HFF-Myc (cell line): ENCODE measurements at regions not wholly inside any gene's neighbourhood (a gene's known extent, or its start where the extent isn't known, plus 50 kb on each side); places are given as distances from the start of the nearest gene placed in this dataset.

Source experiments
- DNase-seq: peaks from one replicate; pipeline ENCODE4 v3.0.0-alpha.2; 2011; ENCODE audit warnings: low read depth; ENCODE audit errors: extremely low read depth
- H3K4me3 ChIP-seq: replicated peaks from 2 replicates; pipeline ENCODE4 v1.5.1; 2011; ENCODE audit warnings: low read depth, mild to moderate bottlenecking, control low read depth, low read length
- TF ChIP-seq, protein P1 (sequence below): IDR thresholded peaks from 2 replicates; pipeline ENCODE4 v1.5.1; 2012; ENCODE audit warnings: mild to moderate bottlenecking, low read depth, low read length, control low read depth; ENCODE audit errors: missing control alignments

- no peak overlapping the region for H3K4me3 ChIP-seq
Observed at GRCh38 chr14:22482782-22483553, 106.1 kb downstream of the DAD1 start.

GRCh38 chr14:22482085-22482694 is 106.8 kb downstream of the DAD1 start:
- H3K4me3 ChIP-seq: no peak overlapping the region

More at GRCh38 chr14:22482782-22483553, 106.1 kb downstream of the DAD1 start:
- DNase-seq: no peak
- TF ChIP-seq, protein P1, sequence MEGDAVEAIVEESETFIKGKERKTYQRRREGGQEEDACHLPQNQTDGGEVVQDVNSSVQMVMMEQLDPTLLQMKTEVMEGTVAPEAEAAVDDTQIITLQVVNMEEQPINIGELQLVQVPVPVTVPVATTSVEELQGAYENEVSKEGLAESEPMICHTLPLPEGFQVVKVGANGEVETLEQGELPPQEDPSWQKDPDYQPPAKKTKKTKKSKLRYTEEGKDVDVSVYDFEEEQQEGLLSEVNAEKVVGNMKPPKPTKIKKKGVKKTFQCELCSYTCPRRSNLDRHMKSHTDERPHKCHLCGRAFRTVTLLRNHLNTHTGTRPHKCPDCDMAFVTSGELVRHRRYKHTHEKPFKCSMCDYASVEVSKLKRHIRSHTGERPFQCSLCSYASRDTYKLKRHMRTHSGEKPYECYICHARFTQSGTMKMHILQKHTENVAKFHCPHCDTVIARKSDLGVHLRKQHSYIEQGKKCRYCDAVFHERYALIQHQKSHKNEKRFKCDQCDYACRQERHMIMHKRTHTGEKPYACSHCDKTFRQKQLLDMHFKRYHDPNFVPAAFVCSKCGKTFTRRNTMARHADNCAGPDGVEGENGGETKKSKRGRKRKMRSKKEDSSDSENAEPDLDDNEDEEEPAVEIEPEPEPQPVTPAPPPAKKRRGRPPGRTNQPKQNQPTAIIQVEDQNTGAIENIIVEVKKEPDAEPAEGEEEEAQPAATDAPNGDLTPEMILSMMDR: no peak

DNA sequence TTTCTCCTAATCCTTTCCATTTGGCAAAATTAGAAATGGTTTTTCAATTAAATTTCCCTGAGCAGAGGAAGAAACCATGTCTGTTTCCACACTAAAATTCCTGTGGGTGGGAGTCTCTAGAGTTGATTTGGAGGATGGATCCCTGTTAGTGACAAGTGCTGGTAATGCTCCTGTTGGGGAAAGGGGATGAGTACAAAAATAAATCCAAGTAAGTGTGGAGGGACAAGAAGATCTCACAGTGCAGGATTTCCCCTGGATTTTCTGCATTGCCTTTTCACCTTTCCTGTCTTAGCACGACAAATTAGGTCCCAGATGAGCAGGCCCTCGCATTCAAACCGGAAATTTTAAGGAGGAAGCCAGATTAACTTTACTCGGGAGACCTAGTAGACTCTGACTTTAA is 107.5 kb downstream of the DAD1 start:
- no peak overlapping the region for H3K4me3 ChIP-seq
- DNase-seq: no peak
- TF ChIP-seq, protein P1: no peak

More at GRCh38 chr14:22482085-22482694, 106.8 kb downstream of the DAD1 start:
- DNase-seq: no peak
- TF ChIP-seq, protein P1: no peak

DNA sequence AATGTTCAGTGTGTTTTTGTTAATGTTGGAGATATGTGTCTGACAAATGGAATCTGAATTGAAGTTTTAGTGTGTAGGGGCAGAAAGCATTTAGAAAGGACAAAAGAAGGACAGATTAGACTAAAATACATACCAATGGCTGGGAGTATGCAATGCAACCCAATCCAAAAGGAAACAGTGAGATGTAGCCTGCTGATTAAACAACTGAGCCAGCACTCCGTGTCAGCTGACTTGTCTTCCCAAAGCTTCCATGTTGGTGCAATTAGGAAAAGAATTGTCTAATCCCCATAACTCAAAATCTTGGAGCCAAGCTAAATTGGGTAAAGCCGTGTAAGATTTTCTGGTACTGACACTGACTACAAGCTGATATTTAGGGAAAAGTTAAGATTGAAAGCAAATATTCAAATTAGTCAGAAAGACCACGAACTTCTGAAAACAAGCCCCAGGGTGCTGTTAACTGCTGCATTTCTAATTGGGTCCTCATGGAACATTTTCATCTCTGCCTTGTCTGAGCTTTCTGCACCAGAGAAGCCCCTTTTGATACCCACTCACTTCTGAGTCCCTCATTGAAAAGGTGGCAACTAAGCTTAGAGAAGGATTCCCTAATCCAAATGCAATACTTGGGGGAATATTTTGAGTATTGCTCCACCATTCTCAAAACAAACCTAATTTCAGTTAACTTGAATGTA is 109.1 kb downstream of the DAD1 start:
- H3K4me3 ChIP-seq: no peak overlapping the region
- TF ChIP-seq, protein P1: no peak
- DNase-seq: no peak

GRCh38 chr14:22479132-22479531 is 109.9 kb downstream of the DAD1 start:
- TF ChIP-seq, protein P1: no peak
- DNase-seq: no peak
- no peak overlapping the region for H3K4me3 ChIP-seq

DNA sequence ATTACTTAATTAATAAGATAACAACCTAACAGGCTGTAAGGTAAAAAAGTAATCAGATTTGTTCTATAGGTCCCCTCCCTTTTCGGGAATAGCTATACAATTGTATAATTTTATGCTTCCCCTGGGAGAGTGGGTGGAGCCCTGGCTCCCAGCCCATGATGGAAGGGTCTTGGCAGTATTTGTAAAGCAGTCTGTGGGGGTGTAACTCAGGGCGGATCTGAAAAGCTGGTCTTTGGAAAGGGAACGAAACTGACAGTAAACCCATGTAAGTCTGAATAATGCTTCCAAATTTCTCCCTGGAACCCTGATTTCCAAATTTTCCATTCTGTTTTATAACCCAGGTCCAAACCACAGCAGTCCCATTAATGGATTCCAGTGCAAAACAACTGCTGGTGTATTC is 110.4 kb downstream of the DAD1 start:
- H3K4me3 ChIP-seq: no peak overlapping the region
- no peak for DNase-seq
- TF ChIP-seq, protein P1: no peak
